ENCODE measurements at regions not wholly inside any gene's neighbourhood (a gene's known extent, or its start where the extent isn't known, plus 50 kb on each side); places are given as distances from the start of the nearest gene placed in this dataset.

GRCh38 chr5:123282444-123282843 lies 140.8 kb downstream of the CEP120 start:
- TF ChIP-seq CTCF (IDR thresholded peaks at IDR 0.05), result no peak
- TF ChIP-seq REST (IDR thresholded peaks at IDR 0.05; ENCODE audit: insufficient read depth in 1 of 2, low read depth in 2 of 2, low read length in 1 of 2), result no peak
- TF ChIP-seq POLR2AphosphoS5 (IDR thresholded peaks at IDR 0.05; ENCODE audit: low read depth, low read length), result no peak
- TF ChIP-seq SIN3A (IDR thresholded peaks at IDR 0.05; ENCODE audit: borderline replicate concordance, insufficient read depth, low read depth, low read length), result no peak

All from Panc1 (cell line).